GM11168 (cell line): ENCODE measurements at regions not wholly inside any gene's neighbourhood (a gene's known extent, or its start where the extent isn't known, plus 50 kb on each side); places are given as distances from the start of the nearest gene placed in this dataset.

Source experiments
- in situ Hi-C: fragments of 300-500 bp; cut with MboI; formaldehyde crosslinking; loops from one replicate; pipeline ENCODE4 v1.12.0; 2022; ENCODE audit warnings: low sequenced_read_pairs; ENCODE audit not compliant: unreplicated experiment

DNA sequence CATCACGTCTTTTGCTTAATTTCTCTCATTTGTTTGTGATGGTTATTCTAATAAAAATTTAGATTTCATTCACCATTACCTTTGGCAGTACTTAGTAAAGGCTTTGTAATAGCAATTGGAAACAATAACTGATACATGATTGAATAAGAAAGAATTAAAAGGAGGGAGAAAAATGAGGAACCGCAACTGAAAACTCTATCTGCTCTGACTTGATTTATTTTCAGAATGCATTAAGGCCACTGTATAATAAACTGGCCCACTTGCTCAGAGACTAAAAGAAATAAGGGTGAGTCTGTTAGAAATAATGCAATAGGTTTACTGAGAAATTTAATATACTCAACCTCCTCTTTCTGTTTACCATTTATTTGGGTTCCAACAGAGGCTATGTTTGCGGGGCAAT is 351.5 kb downstream of the TMA16 start:
- in situ Hi-C loops: no loop called here

DNA sequence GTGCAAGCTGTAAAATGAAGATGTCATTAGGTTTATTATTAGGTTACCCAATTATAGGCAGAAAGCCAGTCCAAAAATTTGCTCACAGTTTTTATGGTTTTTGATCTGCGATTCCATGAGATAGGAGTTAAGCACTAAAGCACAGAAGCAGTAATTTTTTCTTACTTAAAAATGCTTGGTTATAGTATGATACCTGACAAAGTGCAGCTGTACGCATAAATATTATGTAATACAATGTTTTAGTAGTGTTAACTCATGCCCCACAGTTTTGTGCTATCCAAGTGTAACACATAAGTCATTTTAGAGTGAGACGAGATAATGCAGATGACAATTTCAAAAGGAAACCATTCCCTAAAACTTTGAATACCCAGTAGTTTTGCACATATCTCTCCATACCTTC is 357.8 kb downstream of the TMA16 start:
- in situ Hi-C loops: no loop called here

DNA sequence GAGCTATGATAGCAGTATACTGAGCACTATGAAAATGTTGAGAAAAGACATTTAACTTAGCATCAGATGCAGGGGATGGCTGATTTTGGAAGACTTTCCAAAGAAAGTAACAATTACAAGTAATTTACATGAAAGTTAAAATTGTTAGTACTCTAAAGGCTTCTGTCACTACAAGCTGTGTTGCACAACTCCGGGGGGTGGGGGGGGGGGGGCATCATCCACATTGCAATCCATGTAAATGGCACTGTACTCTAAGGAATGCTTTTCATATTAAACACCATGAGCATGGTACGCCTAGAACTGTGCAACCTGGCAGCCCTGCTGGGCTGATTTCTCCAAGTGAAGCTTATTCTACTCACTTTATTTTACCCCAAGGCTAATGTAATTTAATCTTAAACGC is 363.4 kb downstream of the TMA16 start:
- in situ Hi-C loops: no loop called here

DNA sequence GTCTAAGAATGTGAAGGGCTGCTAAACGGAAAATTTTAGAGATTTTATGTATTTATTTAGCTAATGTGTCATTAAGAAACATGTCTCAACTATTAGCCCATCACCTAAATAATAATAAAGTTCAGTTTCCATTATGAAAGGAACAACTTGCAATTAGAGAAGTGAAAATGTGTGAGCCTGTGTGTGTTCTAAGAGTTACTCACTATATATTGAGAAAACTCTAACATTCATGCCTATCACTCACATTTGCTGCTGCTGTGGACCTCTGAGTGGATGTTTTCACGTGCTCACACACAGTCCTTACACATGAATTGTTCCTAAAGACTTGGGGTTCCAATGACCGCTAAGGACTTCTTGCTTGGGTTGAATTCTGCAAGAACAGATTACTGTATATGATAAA is 364.0 kb downstream of the TMA16 start:
- in situ Hi-C loops: no loop called here

DNA sequence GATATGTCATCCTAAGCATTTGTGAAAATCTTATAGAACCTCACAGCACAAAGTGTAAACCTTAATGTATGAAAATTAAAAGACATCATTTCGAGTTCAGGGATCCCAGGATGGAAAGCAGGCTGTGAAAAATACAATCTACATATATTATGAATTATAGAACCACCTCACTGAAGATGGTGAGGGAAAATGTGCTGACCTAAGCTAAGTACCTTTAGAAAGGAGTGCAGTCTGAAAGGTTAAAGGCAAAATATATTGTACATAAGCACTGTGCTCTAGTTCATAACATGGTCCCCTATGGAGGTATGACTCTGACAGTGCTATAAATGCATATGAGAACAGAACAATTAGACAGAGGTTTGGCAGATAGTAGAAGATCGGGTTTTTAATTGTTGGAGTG is 368.6 kb downstream of the TMA16 start:
- in situ Hi-C loops: no loop called here

DNA sequence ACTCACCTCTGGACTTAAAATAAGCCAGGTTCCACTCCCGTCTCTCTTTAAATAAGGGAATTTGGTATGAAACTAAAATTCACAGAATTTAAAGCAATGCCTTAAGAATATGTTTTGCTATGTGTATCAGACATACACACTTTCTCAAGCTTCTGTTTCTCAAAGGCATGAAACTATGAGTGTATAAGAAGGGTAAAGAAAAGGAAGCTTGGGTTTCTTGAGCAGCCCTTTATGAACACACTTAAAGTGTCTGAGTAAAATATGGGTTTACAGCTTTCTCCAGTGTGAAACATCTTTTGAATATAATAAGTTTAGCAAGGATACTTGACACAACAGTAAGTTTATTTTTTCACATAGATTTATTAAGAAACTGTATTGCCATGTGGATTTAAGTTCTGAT is 370.5 kb downstream of the TMA16 start:
- in situ Hi-C loops: no loop called here

DNA sequence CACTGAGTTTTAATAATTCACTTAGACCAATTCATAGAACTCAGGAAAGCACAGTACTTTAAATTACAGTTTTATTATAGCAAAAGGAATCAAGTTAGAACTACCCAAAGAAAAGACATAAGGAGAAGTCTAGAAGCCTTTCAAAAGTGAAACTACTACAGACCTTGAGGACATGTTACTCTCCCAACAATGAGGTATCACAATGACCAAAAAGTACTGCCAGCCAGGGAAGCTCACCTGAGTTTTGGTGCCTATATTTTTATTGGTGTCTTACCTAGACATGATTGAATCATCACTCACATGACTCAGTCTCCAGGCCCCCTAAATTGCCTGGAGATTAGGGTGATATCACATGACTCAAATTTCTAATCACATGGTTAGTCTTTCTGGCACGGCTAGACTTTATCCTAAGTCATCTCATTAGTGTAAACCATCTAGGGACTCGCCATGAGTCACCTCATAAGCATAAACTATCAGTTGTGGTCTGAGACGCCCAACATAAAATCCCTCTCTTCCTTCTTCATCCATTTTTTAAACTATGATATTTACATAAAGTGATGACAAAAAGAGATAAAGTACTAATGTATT is 372.3 kb downstream of the TMA16 start:
- in situ Hi-C loops: no loop called here

DNA sequence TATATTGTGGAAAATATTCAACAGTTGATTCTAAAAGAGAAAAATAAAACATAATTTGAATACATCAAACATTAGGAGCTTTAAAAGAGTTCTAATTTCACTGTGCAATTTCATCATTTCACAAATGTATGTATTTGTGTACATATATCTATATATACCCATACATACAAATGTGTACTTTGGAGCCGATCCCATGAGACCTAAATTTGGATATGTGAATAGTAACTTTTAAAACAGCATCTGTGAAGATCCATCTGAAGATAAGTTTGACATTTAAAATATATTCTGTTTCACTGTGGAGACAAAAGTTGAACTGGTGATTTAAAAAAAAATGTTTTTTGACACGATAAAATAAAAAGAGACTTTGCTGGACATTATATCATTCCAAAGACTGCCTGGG is 374.0 kb downstream of the TMA16 start:
- in situ Hi-C loops: no loop called here

DNA sequence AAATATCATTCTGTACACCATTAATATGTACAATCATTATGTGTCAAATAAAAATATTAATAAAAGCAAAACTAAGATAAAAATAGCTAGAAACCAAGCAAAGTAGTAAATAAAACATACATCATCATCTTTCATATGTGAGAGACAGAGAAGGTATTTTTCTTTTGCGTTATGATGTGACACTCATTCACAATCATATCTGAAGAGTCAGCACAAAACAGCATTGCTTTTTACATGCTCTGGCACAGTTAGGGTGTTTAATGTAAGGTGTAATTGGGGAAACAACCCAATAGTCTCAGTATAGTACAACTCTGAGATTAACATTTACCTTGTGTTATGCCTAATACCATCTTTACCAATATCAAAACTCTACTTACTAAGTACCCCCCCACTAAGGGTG is 376.6 kb downstream of the TMA16 start:
- in situ Hi-C loops: no loop called here

DNA sequence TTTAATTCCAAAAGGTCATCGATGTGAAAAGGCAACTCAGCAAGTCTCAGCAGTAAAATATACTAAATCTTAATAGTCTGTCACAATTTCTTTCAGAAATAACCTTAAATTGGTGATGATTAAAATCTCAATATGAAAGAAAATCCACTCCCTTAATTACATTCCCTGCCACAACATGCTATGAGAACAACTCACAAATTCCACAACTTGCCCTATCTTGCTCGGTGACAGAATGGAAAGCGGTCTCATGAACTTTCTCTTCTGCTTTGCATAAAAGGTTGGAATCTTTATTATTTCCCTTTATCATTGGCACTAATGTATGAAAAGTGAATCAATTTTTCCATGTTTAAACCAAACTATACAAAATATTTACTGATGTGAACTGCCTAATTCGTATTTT is 380.8 kb downstream of the TMA16 start:
- in situ Hi-C loops: no loop called here

DNA sequence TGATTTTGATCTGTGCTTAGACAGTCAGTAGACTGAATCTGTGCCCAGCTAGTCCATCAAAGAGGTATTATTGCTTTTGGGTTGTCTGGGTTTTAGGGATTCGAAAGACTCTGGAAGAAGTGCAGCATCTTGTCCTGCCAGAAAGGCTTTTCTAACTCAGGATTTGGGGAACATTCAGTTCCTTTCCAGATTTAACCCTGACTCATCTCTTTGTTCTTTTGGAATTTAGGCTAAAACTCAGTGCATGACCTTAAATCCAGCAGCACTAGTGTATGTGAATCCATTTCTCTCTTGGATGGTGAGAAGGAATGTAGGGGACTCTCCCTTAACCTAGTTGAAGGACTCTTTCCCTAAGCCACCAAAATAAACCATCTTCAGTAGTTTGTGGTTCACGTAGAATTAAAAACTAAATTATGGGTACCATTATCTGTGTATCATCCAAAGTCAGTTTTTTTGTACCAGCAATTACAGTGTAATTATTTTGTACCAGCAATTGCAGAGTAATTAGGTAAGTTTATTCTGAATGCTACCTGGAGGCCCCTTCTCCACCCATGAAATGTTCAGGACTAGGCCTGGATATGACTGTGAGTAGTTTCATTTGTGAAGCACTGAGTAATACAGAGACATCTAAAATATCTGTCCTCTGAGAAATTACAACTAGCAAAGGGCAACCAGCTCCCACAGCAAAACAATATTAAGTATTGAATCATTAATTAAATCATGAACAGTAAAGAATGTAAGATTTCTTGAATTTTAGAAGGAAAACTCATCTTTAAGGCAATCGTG is 384.0 kb downstream of the TMA16 start:
- in situ Hi-C loops: no loop called here

DNA sequence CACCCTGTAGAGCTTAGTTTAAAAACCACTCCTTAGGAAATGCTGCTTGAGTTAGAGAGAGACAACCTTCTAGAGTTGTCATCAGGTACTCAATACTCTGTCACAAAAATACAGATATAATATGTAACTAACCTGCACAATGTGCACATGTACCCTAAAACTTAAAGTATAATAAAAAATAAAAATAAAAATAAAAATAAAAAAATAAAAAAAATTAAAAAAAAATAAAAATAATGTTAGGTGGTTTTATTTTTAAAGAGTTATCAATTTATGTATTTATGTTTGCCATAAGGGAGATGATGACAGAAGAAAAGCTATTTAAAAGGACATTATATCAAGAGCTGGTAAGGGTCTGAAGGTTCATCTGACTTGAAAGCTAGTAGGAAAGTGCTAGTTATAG is 397.9 kb downstream of the TMA16 start:
- in situ Hi-C loops: no loop called here

DNA sequence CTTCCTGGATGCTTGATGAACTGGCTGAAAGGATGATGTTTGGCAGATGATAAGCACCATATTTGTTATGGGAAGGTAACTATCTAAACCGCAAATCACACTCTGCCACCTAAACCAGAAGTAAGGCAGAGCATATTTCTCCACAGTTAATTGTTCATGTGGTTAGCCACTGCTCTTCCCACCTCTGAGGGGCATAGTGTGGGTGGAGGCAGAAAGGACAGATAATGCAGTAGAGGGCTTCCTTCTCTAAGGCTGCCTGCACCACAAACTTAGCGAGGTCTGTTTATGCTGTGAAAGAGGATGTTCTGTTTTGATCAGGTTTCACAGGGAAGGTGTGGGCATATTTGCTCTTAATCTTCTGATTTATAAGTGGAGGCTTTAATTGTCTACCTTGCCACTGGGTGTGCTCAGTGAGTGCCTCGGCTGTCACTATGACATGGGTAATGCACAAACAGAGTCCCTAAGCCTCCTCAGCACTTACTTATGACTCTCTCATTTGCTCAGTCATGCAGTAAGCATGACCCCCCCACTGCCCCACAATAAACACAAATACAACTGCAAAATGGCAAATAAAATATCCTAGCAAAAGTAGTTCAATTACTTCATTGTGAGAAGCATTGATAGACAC is 401.0 kb downstream of the TMA16 start:
- in situ Hi-C loops: no loop called here

DNA sequence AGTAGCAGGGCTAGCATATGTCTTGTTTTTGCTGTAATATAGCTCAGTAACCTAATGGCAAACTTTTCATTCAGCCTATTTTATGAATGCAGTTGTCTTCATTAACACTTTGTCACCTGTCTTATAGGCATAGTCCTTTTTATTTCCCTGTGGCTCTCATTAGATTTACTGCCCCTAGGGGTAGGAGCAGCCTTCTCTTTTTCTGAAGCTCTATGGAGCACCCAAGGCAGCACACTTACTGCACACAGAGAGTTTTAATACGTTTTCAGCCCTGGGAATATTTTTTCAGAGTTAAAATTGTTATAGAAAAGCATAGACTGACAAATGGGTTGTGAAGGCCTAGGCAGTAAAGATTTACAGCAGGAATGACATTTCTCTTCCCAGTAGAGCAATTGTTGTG is 406.8 kb downstream of the TMA16 start:
- in situ Hi-C loops: no loop called here

DNA sequence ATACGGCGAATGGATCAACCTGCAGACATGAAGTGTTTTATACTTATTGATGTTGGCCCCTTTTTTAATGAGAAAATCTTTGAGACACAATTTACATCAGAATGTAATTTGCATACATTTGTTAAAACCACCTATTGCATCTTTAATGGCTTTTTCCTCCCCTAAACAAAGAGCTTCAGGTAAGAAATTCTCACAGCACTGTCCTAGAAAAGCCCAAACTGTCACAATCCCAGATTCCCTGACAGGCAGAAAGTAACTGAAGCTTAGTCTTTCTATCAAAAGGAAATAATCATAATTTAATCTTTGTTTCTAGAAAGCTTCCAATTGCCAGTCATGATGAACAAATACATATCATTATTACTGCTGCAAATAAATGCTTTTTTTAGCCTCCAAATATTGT is 407.9 kb downstream of the TMA16 start:
- in situ Hi-C loops: no loop called here

DNA sequence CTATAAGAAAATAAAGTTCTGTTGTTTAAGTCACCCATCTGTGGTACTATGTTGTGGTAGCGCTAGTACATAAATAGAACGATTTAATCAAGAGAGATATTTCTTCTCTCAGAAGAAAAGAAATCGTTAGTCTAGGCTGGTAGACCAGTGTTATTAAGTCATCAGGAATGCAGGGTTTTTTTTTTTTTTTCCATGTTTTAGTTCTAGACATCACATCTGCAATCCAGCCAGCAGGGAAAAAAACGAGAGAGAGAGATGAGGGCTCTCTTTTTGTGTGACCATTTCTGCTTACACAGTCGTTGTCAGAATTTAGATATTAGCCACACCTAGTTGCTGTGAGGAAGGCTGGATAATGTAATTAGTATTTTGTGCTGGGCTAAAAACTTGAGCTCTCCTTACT is 417.4 kb downstream of the TMA16 start:
- in situ Hi-C loops: no loop called here

DNA sequence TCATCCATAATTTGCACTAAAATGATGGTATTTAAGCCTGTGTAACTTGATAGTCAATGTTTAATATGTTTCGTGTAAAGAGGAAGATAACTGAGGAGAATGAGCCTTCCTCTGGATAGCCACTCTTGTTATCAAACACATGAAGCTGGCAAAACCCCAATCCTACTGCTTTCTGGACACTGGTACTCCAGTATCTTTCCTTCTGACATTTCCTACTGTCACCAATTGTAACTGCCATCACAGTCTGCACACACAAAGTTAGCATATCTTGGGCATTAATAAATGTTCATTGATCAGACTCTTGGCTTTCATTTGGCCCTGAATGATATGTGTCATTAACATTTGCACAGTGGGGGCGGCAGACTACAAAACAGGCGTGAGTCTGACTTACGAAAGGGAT is 419.1 kb downstream of the TMA16 start:
- in situ Hi-C loops: no loop called here

DNA sequence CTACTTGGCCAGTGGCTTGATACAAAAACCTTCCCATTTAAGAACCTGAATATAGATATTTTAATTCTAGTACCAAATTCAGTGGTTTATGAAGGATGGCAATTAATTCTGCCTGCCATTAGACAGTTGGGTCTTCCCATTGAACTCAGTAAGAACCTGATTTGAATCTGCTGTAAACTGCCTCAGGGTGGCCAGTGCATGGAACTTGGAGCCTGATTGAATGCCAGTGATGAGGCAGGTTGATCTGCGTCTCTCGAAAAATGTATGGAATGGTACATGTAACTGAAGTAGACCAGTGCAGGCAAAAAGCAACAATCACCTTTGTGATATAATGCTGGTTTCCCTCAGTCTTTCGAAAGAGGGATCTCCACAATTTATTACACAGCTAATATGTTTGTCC is 421.4 kb downstream of the TMA16 start:
- in situ Hi-C loops: no loop called here

DNA sequence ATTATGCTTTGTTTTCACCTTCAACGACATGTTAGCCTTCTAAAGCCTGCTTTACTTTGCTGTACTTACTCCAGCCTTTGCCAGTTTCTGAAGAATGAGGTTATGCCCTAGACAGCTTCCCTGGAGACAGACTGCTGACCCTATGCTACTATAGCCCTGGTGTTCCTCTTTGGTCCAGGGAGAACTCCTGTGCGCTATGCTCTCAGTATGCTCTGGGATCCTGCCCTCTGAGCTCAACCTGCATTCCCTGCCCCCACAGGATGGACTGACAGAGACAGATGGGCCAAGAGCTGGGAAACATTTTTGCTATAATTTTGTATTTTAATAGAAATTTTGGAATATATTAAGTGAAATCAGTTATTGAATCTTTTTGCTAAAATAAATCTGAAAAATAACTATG is 425.9 kb downstream of the TMA16 start:
- in situ Hi-C loops: no loop called here

DNA sequence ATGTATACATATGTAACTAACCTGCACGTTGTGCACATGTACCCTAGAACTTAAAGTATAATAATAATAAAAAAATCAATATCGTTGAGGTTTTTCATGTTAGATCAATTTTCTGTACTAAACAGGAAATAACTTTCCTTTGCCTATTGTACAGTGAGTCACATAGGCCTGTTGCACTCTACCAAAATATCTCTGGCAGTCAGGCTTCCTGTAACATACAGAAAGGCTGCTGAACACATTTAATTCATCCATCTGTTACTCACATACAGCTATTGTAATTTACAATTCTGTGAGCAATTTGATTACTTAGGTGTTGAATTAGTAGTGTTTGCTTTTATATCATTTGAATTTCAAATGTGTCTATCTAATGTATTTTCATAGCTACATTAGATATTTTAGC is 427.8 kb downstream of the TMA16 start:
- in situ Hi-C loops: no loop called here

DNA sequence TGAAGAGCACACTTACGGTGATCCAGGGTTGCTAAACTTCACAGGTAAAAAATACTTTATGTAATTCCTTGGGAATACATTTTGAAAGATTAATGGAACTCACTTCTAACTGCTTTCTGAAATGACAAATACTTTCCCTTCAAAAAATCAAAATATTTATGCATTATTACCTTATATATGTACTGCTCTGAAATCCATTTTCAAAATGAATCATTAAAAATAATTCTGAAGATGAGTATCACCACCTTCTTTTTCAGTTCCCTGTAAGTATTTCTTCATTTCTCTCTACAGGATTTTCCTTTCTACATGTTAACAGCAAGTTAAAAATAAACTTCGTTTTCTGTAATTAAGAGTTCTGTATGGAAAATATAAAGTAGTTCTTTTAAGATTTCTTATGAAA is 428.6 kb downstream of the TMA16 start:
- in situ Hi-C loops: no loop called here

DNA sequence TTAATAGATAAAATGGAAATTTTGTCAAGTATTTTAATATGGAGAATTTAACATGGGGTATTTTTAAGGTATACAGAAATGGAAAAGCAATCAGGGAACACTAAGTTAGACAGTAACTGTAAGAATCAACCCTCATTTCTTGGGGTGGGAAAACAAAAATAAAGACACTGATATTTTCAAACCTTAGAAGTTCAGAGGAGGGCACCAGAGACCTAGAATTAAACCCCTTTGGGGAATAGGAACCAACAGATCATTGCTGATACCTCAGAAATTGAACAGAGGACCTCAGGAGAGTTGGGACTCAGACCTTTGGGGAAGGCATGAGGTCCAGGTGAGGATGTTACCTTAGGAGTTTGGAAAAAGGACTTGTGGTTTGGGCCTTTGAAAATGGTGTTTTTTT is 435.6 kb downstream of the TMA16 start:
- in situ Hi-C loops: no loop called here
